Keratinocyte (primary cell): ENCODE measurements at regions not wholly inside any gene's neighbourhood (a gene's known extent, or its start where the extent isn't known, plus 50 kb on each side); places are given as distances from the start of the nearest gene placed in this dataset.

Experiments
- DNase-seq: peaks from one replicate; pipeline ENCODE4 v3.0.0-alpha.2; 2011; ENCODE audit warnings: low read depth, missing footprints, low spot score
- FAIRE-seq: peaks from 2 replicates; lab custom pipeline; 2011; peaks lifted over from hg19 to GRCh38; lab: Jason Lieb, UNC
- H2AFZ ChIP-seq: 2 replicates; pipeline ENCODE4 v1.6.0; 2012; ENCODE audit warnings: low read length, control low read depth, inconsistent platforms; ENCODE audit not compliant: control insufficient read depth
- H3K27ac ChIP-seq: 2 replicates; pipeline ENCODE4 v1.5.1; 2011; ENCODE audit warnings: low read length; ENCODE audit not compliant: control insufficient read depth, insufficient read depth
- H3K27me3 ChIP-seq: 3 replicates; pipeline ENCODE4 v1.6.0; 2011; ENCODE audit warnings: low read length; ENCODE audit not compliant: control insufficient read depth, insufficient read depth; ENCODE audit errors: extremely low read depth
- H3K36me3 ChIP-seq, 2 experiments: 2 replicates in 1 of 2; 3 replicates in 1 of 2; pipeline ENCODE4 v1.5.1; 2011; ENCODE audit warnings: low read length in 2 of 2, mild to moderate bottlenecking in 1 of 2; ENCODE audit not compliant: control insufficient read depth in 2 of 2, insufficient read depth in 2 of 2; ENCODE audit errors: extremely low read depth in 1 of 2
- H3K4me1 ChIP-seq: 3 replicates; pipeline ENCODE4 v1.5.1; 2011; ENCODE audit warnings: low read length; ENCODE audit not compliant: control insufficient read depth, insufficient read depth; ENCODE audit errors: extremely low read depth
- H3K4me2 ChIP-seq: 3 replicates; pipeline ENCODE4 v1.6.0; 2011; ENCODE audit warnings: low read depth, low read length; ENCODE audit not compliant: control insufficient read depth, insufficient read depth; ENCODE audit errors: extremely low read depth
- H3K4me3 ChIP-seq, 3 experiments: fragments of 200-600 bp in 1 of 3; sonication (generic) in 1 of 3; 2 replicates in 2 of 3; 3 replicates in 1 of 3; pipeline ENCODE4 v1.5.1; 2011 to 2016; ENCODE audit warnings: low read length in 3 of 3, mild to moderate bottlenecking in 3 of 3, control low read depth in 2 of 3, inconsistent platforms in 1 of 3, low read depth in 1 of 3, mixed read lengths in 1 of 3, mixed run types in 1 of 3, moderate library complexity in 1 of 3; ENCODE audit not compliant: control insufficient read depth in 2 of 3, insufficient read depth in 2 of 3; ENCODE audit errors: extremely low read depth in 1 of 3
- H3K79me2 ChIP-seq: 2 replicates; pipeline ENCODE4 v1.6.0; 2012; ENCODE audit warnings: low read length; ENCODE audit not compliant: control insufficient read depth, insufficient read depth
- H3K9ac ChIP-seq: 3 replicates; pipeline ENCODE4 v1.6.0; 2011; ENCODE audit warnings: low read length; ENCODE audit not compliant: control insufficient read depth, insufficient read depth; ENCODE audit errors: extremely low read depth
- H3K9me1 ChIP-seq: 3 replicates; pipeline ENCODE4 v1.6.0; 2011; ENCODE audit warnings: low read length; ENCODE audit not compliant: control insufficient read depth, insufficient read depth; ENCODE audit errors: extremely low read depth
- H3K9me3 ChIP-seq: 2 replicates; pipeline ENCODE4 v1.5.1; 2012; ENCODE audit warnings: low read depth, low read length; ENCODE audit not compliant: control insufficient read depth
- H4K20me1 ChIP-seq: 3 replicates; pipeline ENCODE4 v1.6.0; 2011; ENCODE audit warnings: low read length; ENCODE audit not compliant: control insufficient read depth, insufficient read depth; ENCODE audit errors: extremely low read depth
- EZH2 ChIP-seq: IDR thresholded peaks from one replicate; pipeline ENCODE4 v1.6.1; 2012; ENCODE audit warnings: inconsistent platforms, mild to moderate bottlenecking, low read length, moderate library complexity
- dilution Hi-C: fragments of 300-500 bp; cut with MboI; formaldehyde crosslinking; loops from one replicate; pipeline ENCODE4 v1.7.0; 2020; ENCODE audit warnings: low sequenced_read_pairs; ENCODE audit not compliant: extremely low pct_ligation_motif_present
- TF ChIP-seq, protein P1 (sequence below), 3 experiments: IDR thresholded peaks in 1 of 3; conservative IDR thresholded peaks in 1 of 3; optimal IDR thresholded peaks in 1 of 3; 2 replicates in 2 of 3; 3 replicates in 1 of 3; pipeline versions ENCODE3 to v1.5.1; 2011; ENCODE audit warnings: low read length in 3 of 3, mild to moderate bottlenecking in 3 of 3, moderate library complexity in 2 of 3, control low read depth in 1 of 3, inconsistent platforms in 1 of 3; ENCODE audit not compliant: insufficient read depth in 2 of 3; ENCODE audit errors: extremely low read depth in 1 of 3

DNA sequence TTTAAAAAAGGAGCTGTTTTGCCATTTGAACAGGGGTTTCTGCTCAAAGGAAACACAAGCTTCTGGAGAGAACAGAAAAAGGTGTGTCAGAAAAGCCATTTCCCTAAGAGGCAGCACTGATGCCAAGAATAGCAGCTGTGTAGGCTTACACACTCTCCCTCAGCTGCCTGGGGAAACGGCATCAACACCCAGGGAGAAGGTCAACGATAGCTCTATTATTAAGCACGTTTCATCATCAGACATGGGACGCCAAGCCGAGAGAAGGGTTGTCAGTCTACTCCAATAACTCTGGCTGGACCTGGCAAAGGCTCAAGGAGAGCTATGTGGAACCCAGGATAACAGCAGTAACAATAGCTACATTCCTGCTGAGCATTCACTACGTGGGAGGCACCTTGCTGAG lies 314.2 kb downstream of the CDK5RAP2 start:
- Histone ChIP-seq H3K9ac (no peak overlapping the region), H3K9me1 (no peaks in the 10 kb centered on the region), H3K36me3 (no peaks in the 10 kb centered on the region), H4K20me1 (no peaks in the 10 kb centered on the region), H3K9me3 (no peaks in the 10 kb centered on the region), H3K4me1 (no peaks in the 10 kb centered on the region), H3K27me3 (no peaks in the 10 kb centered on the region), H3K4me3 (no peak overlapping the region), H3K27ac (no peak overlapping the region), H3K79me2 (no peaks in the 10 kb centered on the region), H3K4me2 (no peak overlapping the region), H2AFZ (no peak overlapping the region)
- no peak for FAIRE-seq
- DNase-seq = no peak
- dilution Hi-C loops = no loop called here
- TF ChIP-seq EZH2 = no peak
- TF ChIP-seq, protein P1, sequence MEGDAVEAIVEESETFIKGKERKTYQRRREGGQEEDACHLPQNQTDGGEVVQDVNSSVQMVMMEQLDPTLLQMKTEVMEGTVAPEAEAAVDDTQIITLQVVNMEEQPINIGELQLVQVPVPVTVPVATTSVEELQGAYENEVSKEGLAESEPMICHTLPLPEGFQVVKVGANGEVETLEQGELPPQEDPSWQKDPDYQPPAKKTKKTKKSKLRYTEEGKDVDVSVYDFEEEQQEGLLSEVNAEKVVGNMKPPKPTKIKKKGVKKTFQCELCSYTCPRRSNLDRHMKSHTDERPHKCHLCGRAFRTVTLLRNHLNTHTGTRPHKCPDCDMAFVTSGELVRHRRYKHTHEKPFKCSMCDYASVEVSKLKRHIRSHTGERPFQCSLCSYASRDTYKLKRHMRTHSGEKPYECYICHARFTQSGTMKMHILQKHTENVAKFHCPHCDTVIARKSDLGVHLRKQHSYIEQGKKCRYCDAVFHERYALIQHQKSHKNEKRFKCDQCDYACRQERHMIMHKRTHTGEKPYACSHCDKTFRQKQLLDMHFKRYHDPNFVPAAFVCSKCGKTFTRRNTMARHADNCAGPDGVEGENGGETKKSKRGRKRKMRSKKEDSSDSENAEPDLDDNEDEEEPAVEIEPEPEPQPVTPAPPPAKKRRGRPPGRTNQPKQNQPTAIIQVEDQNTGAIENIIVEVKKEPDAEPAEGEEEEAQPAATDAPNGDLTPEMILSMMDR (optimal IDR thresholded peaks at IDR 0.05 in 1 of 3, IDR thresholded peaks at IDR 0.05 in 1 of 3, conservative IDR thresholded peaks at IDR 0.05 in 1 of 3; ENCODE audit: extremely low read depth in 1 of 3, insufficient read depth in 2 of 3, low read length in 3 of 3) = no peak

GRCh38 chr9:120264528-120264927 lies 315.4 kb downstream of the CDK5RAP2 start:
- H3K36me3 ChIP-seq = no peaks in the 10 kb centered on the region
- no peaks in the 10 kb centered on the region for H3K9me1 ChIP-seq
- DNase-seq (no peak), FAIRE-seq (no peak)
- TF ChIP-seq EZH2 = no peak
- TF ChIP-seq, protein P1 (optimal IDR thresholded peaks at IDR 0.05 in 1 of 3, IDR thresholded peaks at IDR 0.05 in 1 of 3, conservative IDR thresholded peaks at IDR 0.05 in 1 of 3; ENCODE audit: extremely low read depth in 1 of 3, insufficient read depth in 2 of 3, low read length in 3 of 3) = no peak
- H2AFZ ChIP-seq = no peak overlapping the region
- H4K20me1 ChIP-seq = no peaks in the 10 kb centered on the region
- no peaks in the 10 kb centered on the region for H3K9me3 ChIP-seq
- dilution Hi-C loops = no loop called here
- H3K9ac ChIP-seq = no peak overlapping the region
- no peaks in the 10 kb centered on the region for H3K4me1 ChIP-seq
- H3K4me2 ChIP-seq = no peak overlapping the region
- no peaks in the 10 kb centered on the region for H3K79me2 ChIP-seq
- H3K4me3 ChIP-seq = no peak overlapping the region
- H3K27me3 ChIP-seq = no peaks in the 10 kb centered on the region
- no peak overlapping the region for H3K27ac ChIP-seq
